HG03575 (cell line): ENCODE measurements at regions not wholly inside any gene's neighbourhood (a gene's known extent, or its start where the extent isn't known, plus 50 kb on each side); places are given as distances from the start of the nearest gene placed in this dataset.
A peak's percentile ranks its signal among the peaks of the same experiment; 100 is the strongest.
"Not testable (repeated sequence)": the region's sequence is repeated elsewhere in the genome, so short reads cannot be mapped to it uniquely, and the experiment has no call there.

Experiments used
- ATAC-seq: cut with Tn5 transposase; IDR thresholded peaks from one replicate; pipeline ENCODE4 v1.9.1; 2021; ENCODE audit not compliant: unreplicated experiment, insufficient number of reproducible peaks, low FRiP score; ENCODE audit errors: extremely low read depth

DNA sequence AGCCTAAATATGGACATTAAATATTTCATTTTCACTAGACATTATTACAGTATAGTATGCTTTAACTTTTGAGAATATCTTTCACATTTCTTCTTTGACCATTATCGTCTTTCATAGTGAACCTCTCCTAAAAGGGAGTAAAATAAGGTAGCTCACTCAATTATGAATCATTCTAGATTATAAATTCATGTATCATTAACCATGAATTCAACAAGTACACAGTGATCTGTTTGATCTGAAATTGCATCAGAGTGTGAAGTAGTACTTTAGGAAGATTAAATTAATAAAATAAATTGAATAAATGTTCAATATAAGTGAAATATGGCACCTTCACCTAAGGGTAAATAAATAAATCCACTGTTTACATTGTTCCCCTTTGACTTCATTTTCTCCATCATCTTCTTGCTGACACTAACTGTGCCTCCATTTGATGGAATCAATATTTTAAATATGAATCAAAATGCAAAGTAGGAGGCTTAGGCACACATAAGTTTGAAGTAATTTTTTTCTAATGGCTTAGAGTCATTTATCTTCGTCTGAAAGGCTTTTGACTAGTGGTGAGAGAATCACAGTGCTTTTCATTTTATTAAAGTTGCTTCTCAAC is 174.1 kb upstream of the MDFIC2 start:
- ATAC-seq = no peak

DNA sequence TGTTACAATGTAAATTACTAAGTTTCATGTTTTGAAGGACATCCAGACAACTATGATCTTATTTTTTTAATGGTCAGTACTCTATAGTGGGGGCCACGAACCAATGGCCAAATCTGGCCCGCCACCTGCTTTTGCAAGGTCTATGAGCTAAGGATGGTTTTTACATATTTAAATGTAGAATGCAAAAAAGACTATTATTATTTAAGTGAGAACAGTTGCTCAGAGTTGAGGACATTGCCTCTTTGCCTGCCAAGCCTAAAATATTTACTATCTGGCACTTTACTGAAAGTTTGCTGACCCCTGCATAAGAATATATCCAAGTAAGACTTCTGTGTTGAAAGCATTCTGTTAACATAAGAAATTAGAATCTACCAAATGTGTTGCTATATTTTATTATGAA is 163.7 kb upstream of the MDFIC2 start:
- ATAC-seq = no peak

DNA sequence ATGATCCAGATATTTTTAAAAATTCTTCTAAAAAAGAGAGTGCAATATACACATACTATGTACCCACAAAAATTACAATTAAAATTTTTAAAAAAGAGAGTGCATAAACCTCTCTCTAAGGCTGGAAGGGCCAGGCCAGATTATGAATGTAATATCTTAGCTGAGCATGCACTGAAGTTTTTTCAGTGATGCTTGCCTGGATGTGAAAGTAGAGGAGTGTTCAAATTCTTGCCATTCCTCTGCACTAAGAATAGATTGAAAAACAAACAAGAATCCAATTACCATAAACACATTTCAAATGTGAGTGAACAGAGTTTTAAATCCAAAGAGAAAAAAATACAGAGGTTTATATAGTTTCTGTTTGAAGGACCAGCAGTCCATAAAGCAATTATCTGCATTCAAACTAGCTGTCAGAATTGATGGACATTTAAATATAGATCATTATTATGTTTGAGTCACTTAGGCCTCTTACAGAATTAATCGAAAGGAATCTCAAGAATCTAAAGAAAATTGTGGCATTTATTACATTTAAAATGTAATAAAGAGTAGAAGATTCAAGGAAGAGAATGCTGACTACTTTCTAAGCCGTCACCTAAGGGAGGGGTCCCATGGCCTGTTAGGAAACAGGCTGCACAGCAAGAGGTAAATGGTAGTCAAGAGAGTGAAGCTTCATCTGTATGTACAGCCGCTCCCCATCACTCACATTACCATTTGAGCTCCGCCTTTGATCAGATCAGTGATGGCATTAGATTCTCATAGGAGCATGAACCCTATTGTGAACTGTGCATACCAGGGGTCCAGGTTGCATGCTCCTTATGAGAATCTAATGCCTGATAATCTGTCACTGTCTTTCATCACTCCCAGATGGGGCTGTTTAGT is 159.3 kb upstream of the MDFIC2 start:
- ATAC-seq = no peak

DNA sequence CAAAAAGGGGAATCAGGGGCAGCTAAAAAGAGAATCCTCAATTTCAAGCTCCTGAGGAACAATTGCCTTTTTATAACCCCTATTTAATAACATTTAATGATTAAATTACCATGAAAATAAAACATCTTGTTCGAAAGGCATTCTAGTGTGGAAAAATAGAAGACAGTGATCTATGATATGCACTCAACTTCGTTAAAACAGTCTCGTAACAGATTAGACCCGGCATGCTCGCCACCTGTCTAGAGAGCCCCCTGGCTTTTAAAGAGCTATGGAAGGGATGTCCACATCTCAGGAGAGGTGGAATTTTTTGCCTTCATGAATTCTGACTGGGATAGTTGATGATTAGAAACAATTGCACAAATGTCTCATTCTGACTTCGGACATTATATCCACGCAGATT is 153.7 kb upstream of the MDFIC2 start:
- no peak for ATAC-seq

DNA sequence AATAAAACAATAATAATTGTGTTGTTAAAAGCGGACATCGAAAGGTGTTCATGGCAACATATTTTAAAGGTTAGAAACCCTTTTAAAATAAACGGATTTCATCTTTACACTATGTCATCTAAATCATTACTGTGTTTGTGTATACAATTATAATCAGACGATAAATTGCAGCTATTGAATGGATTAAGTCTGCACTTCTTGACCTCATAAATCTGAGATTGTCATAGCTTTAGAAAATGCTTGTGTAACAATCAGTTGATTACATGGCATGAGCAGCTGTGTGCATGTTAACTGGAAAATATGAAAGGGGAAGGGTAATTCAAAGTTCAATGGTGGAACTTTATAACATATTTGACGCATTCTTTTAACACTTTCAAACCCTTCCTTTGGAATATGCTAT is 152.4 kb upstream of the MDFIC2 start:
- ATAC-seq = no peak

DNA sequence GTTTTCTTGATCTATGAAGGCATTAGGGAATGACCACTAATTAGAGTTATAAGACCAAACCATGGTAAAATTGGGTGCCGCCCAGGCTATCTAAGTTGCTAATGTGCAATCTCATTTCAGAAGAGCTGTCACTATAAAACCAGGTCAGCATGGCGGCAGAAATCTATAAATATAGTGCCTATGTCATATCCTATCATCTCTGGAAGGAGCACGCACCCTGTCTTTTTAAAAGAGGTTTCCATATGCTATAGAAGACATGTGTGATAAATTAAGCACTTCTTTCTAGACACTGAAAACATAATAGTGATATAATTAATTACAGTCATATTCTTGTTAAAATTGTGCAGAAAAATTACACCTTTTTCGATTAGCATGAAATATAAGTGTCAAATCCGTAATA is 152.0 kb upstream of the MDFIC2 start:
- no peak for ATAC-seq

DNA sequence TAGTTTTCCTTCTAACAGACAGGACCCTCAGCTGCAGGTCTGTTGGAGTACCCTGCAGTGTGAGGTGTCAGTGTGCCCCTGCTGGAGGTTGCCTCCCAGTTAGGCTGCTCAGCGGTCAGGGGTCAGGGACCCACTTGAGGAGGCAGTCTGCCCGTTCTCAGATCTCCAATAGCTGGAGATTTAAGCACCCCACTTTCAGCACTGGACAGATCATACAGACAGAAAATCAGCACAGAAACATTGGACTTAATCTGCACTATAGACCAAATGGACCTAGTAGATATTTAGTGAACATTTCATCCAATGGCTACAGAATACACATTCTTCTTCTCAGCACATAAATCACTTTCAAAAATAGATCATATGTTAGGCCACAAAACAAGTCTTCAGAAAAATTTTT is 137.8 kb upstream of the MDFIC2 start:
- not testable (repeated sequence) for ATAC-seq

DNA sequence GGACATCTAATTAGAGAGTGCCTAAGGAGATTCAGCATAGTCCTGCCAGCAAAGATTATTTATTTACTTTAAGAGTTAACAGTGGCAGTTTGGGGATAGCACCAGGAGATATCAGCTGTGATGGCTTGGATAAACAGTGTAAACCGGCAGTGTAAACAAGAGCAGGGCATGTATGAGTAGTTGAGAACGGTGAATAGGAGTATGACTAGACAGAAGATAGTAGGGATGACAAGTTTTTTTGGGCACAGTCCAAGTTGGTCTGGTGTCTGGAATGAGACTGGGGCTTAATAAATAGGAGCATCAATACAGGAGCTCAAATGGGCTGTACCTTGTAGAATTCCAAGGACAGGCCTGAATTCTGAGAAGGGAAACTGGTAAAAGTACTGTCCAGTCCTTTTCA is 123.0 kb upstream of the MDFIC2 start:
- not testable (repeated sequence) for ATAC-seq

DNA sequence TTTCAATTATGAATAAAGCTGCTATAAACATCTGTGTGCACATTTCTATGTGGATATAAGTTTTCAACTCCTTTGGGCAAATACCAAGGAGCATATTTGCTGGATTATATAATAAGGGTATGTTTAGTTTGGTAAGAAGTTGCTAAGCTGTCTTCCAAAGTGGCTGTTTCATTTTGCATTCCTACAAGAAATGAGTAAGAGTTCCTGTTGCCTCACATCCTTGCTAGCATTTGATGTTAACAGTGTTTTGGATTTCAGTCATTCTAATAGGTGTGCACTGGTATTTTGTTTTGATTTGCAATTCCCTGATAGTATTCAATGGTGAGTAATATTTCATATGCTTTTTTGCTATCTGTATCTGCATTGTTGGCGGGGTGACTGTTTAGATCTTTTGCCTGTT is 120.7 kb upstream of the MDFIC2 start:
- no peak for ATAC-seq

DNA sequence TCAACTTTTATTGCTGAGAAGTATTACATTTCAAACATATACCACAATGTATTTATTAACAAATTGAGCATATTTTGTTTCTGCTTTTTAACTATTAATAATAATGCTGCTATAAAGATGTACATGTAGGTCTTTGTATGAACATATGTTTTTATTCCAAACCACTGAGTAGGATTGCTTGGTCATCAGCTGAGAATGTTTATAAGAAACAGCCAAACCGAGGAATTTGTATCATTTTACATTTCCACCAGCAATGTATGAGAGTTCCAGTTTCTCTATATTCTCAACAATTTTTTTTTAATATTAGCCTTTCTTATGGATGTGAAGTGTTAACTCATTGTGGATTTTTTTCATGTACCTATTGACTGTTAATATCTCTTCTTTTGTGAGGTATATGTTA is 119.5 kb upstream of the MDFIC2 start:
- ATAC-seq = no peak

DNA sequence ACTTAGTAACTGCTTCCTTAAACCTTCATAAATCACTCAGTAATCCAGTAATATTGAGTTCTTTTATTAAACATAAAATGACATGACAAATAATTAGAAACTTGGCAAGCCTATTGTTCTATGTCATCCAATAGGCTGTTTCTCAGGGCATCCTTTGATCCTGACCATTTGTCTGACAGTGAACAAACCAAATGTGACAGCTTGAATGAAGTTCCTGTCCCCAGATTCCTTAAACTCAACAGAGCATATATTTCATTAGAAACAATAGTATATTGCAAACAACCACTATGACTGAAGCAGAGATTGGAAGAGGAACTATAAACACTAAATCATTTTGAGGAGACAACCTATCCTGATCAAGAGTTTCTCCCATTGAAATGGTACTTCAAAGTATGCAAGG is 113.6 kb upstream of the MDFIC2 start:
- no peak for ATAC-seq

DNA sequence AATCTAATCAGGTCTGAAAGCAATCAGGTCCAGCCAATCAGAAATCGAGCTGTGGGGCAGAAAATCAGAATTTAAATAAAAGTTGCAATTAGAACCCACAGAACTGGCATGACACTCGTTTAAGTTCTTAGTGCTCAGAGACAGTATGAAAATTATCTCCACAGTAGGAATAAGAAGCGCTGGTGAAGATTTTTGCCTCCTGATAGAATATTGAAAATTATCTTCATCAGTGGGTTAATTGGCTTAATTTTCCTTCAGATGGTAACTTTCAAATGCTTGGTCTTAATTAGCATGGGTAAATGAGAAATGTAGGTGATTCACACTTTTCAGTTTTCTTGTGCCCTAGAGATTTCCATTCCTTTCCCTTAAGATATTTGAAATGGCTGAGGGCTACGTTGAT is 109.1 kb upstream of the MDFIC2 start:
- no peak for ATAC-seq

DNA sequence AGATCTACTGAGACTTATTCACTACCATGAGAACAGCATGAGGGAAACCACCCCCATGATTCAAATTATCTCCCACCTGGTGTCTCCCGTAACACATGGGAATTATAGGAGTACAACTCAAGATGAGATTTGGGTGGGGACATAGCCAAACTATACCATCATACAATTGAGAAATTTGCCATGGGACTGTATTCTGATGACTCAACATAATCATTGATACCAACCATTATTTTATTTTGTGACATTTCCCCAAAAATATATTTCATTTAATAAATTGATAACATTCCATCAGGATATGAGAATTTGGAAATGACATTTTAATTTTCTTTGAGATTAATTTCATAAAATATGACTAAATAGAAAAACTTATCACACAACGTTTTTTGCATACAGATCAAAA is 96.6 kb upstream of the MDFIC2 start:
- no peak for ATAC-seq

DNA sequence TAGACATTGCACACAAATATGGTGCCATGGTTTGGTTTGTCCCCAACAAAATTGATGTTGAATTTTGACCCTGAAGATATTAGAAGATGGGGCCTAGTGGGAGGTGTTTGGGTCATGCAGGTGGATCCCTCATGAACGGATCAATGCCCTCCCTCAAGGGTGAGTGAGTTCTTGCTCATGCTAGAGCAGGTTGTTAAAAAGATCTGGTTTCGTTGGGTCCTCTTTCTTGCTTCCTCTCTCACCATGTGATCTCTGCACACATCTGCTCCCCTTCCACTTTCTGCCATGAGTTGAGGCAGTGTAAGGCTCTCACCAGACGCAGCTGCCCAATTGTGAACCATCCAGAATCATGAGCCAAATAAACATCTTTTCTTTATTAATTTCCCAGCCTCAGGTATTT is 87.8 kb upstream of the MDFIC2 start:
- ATAC-seq = peak; percentile 73

DNA sequence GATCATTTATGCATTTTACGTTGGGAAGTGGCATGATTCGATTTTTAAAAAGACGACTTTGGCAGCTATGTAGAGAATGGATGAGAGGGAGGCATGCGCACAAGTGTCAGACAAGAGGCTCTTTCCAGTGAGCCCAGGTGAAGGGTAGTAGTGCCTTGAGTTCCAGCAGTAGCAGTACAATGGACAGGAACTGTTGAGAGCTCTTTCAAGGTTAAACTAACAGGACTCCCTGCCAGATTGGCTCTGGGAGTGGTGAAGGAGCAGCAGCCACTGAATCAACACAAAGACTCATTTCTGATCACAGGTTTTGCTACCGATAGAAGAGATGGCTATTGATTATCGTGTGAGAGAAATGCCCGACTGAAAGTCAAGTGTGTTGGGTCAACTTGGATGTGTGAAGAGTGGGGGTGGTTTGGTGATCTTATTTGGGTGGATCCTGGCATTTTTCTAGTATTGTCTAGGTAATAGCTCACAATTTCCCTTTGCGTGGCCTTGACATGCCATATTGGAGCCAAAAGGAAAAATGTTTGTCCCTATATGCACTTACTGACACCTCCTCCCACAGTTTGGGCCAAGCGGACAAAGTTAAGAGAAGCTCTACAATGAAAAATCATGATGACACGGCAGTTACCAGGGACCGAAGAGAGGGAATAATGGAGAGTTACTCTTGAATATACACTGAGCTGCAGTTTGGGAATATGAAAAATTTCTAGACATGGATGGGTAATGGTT is 81.6 kb upstream of the MDFIC2 start:
- no peak for ATAC-seq

DNA sequence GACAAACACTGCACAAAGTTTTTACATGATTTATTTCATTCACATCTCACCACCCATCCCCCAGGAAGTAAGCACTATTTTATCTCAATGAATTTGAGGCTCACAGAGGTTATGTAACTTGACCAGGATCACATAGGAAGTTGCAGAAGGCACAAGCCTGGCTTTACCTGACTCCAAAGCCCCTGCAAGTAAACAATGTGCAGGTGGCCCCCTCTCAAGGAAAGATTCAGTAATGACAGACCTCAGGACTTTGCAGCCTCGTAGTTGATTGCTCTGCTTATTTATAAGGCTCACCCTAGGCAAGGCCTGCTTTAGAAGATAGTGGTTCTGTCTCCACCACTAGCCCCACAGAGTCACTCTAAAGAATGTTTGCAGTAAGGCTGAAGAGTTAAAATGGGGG is 79.8 kb upstream of the MDFIC2 start:
- ATAC-seq = no peak

DNA sequence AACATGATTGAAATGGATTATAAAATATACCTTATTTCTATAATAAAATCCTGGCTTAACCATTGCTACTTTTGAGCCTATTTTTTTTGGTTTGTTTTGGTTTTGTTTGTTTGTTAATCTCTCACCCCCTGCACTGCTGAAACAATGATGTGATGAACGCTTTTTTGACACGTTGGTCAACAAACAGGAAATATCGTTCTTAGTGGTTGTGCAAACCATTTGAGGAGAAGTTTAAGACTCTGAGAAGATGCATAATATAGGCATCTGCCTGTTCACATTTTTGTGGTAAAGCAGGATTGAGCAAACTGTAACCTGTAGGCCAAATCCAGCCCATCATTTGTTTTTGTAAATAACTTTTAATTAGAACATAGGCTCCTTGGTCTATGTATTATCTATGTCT is 75.5 kb upstream of the MDFIC2 start:
- ATAC-seq = no peak

DNA sequence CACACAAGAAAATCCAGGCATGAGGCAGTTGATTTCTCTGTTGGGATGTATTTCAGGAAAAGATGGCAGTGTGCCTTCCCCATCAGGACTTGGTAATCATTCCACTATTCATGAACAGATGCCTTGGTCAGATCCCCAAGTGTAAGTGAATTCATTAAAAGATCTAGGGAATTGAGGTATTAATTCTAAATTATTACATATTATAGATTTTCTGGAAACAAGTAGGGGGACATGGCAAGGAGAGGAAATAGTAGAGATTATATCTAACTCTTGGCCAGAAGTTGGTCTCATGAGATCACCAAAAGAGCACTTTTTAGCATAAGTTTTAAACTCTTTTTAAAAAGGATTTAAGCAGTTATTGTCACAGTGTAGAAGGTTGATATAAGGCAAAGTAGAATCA is 74.4 kb upstream of the MDFIC2 start:
- ATAC-seq = no peak

DNA sequence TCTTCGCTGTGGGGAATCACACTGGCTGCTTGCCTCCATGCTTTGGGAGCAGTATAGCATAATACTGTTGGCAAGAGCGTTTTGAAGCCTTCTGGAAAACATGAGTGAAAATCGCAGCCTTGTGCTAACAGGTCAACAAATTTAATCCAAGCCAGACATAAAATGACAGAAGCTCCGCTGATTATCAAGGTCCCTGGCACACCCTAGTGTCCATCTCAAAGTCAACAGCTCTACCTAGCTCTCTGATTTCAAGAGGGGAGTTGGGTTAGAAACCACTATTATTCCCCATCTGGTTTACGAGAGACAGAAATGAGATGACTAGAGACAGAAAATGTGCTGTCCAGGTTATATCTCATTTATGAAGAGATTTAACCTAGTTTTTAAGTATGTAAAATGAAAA is 73.6 kb upstream of the MDFIC2 start:
- ATAC-seq = no peak

DNA sequence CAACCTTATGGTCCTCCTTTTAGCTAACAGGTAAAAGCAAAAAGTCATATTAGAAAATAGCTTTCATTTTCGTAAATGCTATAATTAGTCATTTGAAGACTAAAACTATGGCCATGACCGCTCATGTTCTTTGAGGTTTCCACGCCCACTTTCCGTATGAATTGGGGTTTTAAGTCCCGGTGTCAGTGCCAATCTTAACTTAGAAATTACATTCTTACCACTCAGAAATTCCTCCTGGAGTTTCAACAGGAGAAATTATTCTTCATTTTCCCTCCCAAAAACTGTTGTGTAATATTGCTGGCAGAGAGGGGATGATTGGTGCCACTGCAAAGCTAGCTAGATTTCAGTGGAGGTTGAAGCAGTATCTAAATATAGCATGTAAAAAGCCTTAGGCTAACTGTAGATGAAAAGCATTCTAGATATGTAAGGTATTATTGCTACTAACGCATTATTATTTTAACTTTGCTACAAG is 71.0 kb upstream of the MDFIC2 start:
- peak; percentile 97 for ATAC-seq
